Inflammatory macrophage (primary cell): ENCODE measurements at regions not wholly inside any gene's neighbourhood (a gene's known extent, or its start where the extent isn't known, plus 50 kb on each side); places are given as distances from the start of the nearest gene placed in this dataset.
"Not testable (repeated sequence)": the region's sequence is repeated elsewhere in the genome, so short reads cannot be mapped to it uniquely, and the experiment has no call there.

ENCODE experiments used
- DNase-seq, 2 donors: peaks; one replicate each; pipeline ENCODE4 v3.0.0-alpha.2; 2020 to 2022

DNA sequence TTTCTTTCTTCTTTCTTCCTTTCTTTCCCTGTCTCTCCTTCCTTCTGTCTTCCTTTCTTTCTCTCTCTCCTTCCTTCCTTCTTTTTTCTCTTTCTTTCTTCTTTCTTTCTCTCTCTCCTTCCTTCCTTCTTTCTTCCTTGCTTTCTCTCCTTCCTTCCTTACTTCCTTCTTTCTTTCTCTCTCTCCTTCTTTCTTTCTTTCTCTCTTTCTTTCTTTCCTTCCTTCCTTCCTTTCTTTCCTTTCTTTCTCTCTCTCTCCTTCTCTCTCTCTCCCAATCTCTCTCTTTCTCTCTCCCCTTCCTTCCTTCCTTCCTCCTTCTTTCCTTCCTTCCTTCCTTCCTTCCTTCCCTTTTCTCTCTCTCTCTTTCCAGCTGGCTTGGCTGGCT, 2806.6 kb downstream of the RPIA start:
- not testable (repeated sequence) for DNase-seq

GRCh38 chr2:91498513-91499250, 2807.2 kb downstream of the RPIA start:
- not testable (repeated sequence) for DNase-seq

DNA sequence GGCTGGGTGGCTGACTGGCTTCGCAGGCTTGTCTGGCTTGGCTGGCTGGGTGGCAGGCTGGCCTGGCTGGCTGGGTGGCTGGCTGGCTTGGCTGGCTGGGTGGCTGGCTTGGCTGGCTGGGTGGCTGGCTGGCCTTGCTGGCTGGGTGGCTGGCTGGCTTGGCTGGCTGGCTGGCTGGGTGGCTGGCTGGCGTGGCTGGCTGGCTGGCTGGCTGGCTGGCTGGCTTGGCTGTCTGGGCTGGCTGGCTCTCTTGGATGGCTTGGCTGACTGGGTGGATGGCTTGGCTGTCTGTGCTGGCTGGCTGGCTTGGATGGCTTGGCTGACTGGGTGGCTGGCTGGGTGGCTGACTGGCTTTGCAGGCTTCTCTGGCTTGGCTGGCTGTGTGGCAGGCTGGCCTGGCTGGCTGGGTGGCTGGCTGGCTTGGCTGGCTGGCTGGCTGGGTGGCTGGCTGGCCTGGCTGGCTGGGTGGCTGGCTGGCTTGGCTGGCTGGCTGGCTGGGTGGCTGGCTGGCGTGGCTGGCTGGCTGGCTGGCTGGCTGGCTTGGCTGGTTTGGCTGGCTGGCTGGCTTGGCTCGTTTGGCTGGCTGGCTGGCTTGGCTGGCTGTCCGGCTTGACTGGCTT, 2808.1 kb downstream of the RPIA start:
- not testable (repeated sequence) for DNase-seq

- DNase-seq: not testable (repeated sequence)
Measured at GRCh38 chr2:91500246-91500977, 2808.9 kb downstream of the RPIA start.

GRCh38 chr2:91500978-91501310, 2809.5 kb downstream of the RPIA start:
- DNase-seq: not testable (repeated sequence)

GRCh38 chr2:91501481-91502080, 2810.1 kb downstream of the RPIA start:
- not testable (repeated sequence) for DNase-seq

GRCh38 chr2:91503572-91503958, 2812.1 kb downstream of the RPIA start:
- DNase-seq: not testable (repeated sequence)

GRCh38 chr2:91503959-91504741, 2812.7 kb downstream of the RPIA start:
- not testable (repeated sequence) for DNase-seq

- not testable (repeated sequence) for DNase-seq
Measured at GRCh38 chr2:91508816-91509215, 2817.3 kb downstream of the RPIA start.

DNA sequence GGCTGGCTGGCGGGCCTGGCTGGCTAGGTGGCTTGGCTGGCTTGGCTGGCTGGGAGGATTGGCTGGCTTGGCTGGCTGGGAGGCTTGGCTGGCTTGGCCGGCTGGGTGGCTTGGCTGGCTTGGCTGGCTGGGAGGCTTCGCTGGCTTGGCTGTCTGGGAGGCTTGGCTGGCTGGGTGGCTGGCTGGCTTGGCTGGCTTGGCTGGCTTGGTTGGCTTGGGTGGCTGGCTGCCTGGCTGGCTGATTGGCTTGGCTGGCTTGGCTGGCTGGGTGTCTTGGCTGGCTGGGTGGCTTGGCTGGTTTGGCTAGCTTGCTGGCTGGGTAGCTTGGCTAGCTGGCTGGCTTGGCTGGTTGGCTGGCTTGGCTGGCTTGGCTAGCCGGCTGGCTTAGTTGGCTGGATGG, 2817.8 kb downstream of the RPIA start:
- DNase-seq: not testable (repeated sequence)

- DNase-seq: not testable (repeated sequence)
Measured at GRCh38 chr2:91511166-91511565, 2819.7 kb downstream of the RPIA start.

DNA sequence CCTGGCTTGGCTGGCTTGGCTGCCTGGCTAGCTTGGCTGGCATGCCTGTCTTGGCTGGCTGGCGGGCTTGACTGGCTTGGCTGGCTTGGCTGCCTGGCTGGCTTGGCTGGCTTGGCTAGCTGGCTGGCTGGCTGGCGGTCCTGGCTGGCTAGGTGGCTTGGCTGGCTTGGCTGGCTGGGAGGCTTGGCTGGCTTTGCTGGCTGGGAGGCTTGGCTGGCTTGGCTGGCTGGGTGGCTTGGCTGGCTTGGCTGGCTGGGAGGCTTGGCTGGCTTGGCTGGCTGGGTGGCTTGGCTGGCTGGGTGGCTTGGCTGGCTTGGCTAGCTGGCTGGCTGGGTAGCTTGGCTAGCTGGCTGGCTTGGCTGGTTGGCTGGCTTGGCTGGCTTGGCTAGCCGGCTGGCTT, 2824.5 kb downstream of the RPIA start:
- not testable (repeated sequence) for DNase-seq

DNA sequence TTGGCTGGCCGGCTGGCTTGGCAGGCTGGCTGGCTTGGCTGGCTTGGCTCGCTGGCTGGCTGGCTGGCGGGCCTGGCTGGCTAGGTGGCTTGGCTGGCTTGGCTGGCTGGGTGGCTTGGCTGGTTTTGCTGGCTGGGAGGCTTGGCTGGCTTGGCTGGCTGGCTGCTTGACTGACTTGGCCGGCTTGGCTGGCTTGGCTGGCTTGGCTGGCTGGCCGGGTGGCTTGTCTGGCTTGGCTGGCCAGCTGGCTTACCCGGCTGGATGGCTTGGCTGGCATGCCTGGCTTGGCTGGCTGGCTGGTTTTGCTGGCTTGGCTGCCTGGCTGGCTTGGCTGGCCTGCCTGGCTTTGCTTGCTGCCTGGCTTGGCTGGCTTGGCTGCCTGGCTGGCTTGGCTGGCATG, 2825.2 kb downstream of the RPIA start:
- DNase-seq: not testable (repeated sequence)

DNA sequence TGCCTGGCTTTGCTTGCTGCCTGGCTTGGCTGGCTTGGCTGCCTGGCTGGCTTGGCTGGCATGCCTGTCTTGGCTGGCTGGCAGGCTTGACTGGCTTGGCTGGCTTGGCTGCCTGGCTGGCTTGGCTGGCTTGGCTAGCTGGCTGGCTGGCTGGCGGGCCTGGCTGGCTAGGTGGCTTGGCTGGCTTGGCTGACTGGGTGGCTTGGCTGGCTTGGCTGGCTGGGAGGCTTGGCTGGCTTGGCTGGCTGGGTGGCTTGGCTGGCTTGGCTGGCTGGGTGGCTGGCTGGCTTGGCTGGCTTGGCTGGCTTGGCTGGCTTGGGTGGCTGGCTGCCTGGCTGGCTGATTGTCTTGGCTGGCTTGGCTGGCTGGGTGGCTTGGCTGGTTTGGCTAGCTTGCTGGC, 2826.4 kb downstream of the RPIA start:
- not testable (repeated sequence) for DNase-seq

DNA sequence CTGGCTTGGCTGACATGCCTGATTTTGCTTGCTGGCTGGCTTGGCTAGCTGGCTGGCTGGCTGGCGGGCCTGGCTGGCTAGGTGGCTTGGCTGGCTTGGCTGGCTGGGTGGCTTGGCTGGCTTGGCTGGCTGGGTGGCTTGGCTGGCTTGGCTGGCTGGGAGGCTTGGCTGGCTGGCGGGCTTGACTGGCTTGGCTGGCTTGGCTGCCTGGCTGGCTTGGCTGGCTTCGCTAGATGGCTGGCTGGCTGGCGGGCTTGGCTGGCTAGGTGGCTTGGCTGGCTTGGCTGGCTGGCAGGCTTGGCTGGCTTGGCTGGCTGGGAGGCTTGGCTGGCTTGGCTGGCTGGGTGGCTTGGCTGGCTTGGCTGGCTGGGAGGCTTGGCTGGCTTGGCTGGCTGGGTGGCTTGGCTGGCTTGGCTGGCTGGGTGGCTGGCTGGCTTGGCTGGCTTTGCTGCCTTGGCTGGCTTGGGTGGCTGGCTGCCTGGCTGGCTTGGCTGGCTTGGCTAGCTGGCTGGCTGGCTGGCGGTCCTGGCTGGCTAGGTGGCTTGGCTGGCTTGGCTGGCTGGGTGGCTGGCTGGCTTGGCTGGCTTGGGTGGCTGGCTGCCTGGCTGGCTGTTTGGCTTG, 2827.0 kb downstream of the RPIA start:
- DNase-seq: not testable (repeated sequence)

GRCh38 chr2:91519359-91519758, 2827.9 kb downstream of the RPIA start:
- DNase-seq: not testable (repeated sequence)

GRCh38 chr2:91519914-91520313, 2828.4 kb downstream of the RPIA start:
- DNase-seq: not testable (repeated sequence)

DNA sequence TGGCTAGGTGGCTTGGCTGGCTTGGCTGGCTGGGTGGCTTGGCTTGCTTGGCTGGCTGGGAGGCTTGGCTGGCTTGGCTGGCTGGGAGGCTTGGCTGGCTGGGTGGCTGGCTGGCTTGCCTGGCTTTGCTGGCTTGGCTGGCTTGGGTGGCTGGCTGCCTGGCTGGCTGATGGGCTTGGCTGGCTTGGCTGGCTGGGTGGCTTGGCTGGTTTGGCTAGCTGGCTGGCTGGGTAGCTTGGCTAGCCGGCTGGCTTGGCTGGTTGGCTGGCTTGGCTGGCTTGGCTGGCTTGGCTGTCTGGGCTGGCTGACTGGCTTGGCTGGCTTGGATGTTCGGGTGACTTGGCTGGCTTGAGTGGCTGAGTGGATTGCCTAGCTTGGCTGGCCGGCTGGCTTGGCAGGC, 2829.1 kb downstream of the RPIA start:
- DNase-seq: not testable (repeated sequence)

- DNase-seq: not testable (repeated sequence)
Measured at GRCh38 chr2:91520972-91521535, 2829.6 kb downstream of the RPIA start.

GRCh38 chr2:91521944-91522343, 2830.5 kb downstream of the RPIA start:
- DNase-seq: not testable (repeated sequence)

DNA sequence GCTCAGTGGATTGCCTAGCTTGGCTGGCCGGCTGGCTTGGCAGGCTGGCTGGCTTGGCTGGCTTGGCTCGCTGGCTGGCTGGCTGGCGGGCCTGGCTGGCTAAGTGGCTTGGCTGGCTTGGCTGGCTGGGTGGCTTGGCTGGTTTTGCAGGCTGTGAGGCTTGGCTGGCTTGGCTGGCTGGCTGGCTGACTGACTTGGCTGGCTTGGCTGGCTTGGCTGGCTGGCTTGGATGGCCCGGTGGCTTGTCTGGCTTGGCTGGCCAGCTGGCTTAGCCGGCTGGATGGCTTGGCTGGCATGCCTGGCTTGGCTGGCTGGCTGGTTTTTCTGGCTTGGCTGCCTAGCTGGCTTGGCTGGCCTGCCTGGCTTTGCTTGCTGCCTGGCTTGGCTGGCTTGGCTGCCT, 2831.4 kb downstream of the RPIA start:
- not testable (repeated sequence) for DNase-seq
